ENCODE measurements at regions not wholly inside any gene's neighbourhood (a gene's known extent, or its start where the extent isn't known, plus 50 kb on each side); places are given as distances from the start of the nearest gene placed in this dataset.

- no peak for DNase-seq (ENCODE audit: low read depth)
Observed at GRCh38 chr15:47949815-47950214, 171.0 kb upstream of the SLC24A5 start.

GRCh38 chr15:47950447-47950846 is 170.3 kb upstream of the SLC24A5 start:
- DNase-seq (ENCODE audit: low read depth): no peak

- DNase-seq (ENCODE audit: low read depth): no peak
Observed at GRCh38 chr15:47951781-47952180, 169.0 kb upstream of the SLC24A5 start.

GRCh38 chr15:47954196-47954595 is 166.6 kb upstream of the SLC24A5 start:
- DNase-seq (ENCODE audit: low read depth): no peak

GRCh38 chr15:47955021-47955420 is 165.8 kb upstream of the SLC24A5 start:
- no peak for DNase-seq (ENCODE audit: low read depth)

GRCh38 chr15:47959617-47960413 is 161.0 kb upstream of the SLC24A5 start:
- no peak for DNase-seq (ENCODE audit: low read depth)

GRCh38 chr15:47961401-47962090 is 159.2 kb upstream of the SLC24A5 start:
- no peak for DNase-seq (ENCODE audit: low read depth)

GRCh38 chr15:47963265-47963664 is 157.5 kb upstream of the SLC24A5 start:
- DNase-seq (ENCODE audit: low read depth): no peak

GRCh38 chr15:47964229-47964628 is 156.6 kb upstream of the SLC24A5 start:
- no peak for DNase-seq (ENCODE audit: low read depth)

GRCh38 chr15:47965297-47965696 is 155.5 kb upstream of the SLC24A5 start:
- DNase-seq (ENCODE audit: low read depth): no peak

GRCh38 chr15:47968593-47968992 is 152.2 kb upstream of the SLC24A5 start:
- DNase-seq (ENCODE audit: low read depth): no peak

- DNase-seq (ENCODE audit: low read depth): no peak
Observed at GRCh38 chr15:47971637-47972036, 149.2 kb upstream of the SLC24A5 start.

GRCh38 chr15:47972738-47973137 is 148.1 kb upstream of the SLC24A5 start:
- DNase-seq (ENCODE audit: low read depth): no peak

- no peak for DNase-seq (ENCODE audit: low read depth)
Observed at GRCh38 chr15:47974724-47975123, 146.1 kb upstream of the SLC24A5 start.

- no peak for DNase-seq (ENCODE audit: low read depth)
Observed at GRCh38 chr15:47975427-47975826, 145.4 kb upstream of the SLC24A5 start.

GRCh38 chr15:47983533-47983932 is 137.3 kb upstream of the SLC24A5 start:
- no peak for DNase-seq (ENCODE audit: low read depth)

- no peak for DNase-seq (ENCODE audit: low read depth)
Observed at GRCh38 chr15:47985568-47985967, 135.2 kb upstream of the SLC24A5 start.

GRCh38 chr15:47987461-47987860 is 133.3 kb upstream of the SLC24A5 start:
- DNase-seq (ENCODE audit: low read depth): no peak

GRCh38 chr15:47987908-47988532 is 132.8 kb upstream of the SLC24A5 start:
- DNase-seq (ENCODE audit: low read depth): peak; percentile 6

- DNase-seq (ENCODE audit: low read depth): no peak
Observed at GRCh38 chr15:47988564-47988963, 132.2 kb upstream of the SLC24A5 start.

GRCh38 chr15:47990821-47991220 is 130.0 kb upstream of the SLC24A5 start:
- no peak for DNase-seq (ENCODE audit: low read depth)

GRCh38 chr15:47991357-47991756 is 129.4 kb upstream of the SLC24A5 start:
- DNase-seq (ENCODE audit: low read depth): no peak

GRCh38 chr15:47993051-47993450 is 127.7 kb upstream of the SLC24A5 start:
- DNase-seq (ENCODE audit: low read depth): no peak

Data from GM04503 (cell line).